ENCODE measurements at regions not wholly inside any gene's neighbourhood (a gene's known extent, or its start where the extent isn't known, plus 50 kb on each side); places are given as distances from the start of the nearest gene placed in this dataset.

DNA sequence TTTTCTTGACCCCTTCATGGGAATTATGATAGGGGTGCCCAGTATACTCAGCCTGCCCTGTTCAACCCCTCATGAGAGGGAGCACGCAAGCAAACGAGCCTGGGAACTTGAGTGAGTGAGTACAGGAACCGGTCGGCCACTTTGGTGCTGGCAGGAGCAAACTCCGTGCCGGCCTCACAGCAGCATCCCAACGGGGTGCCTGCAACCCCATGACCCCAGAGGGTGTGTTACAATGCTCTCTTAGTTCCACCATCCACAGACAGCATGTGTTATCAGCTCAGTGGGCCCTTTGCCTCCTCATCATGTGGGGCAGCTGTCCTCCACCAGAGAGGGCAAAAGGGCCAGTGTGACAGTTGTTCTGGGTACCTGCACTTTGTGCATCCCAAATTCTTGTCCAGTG is 289.8 kb downstream of the FRK start (continued):
- TF ChIP-seq, protein P1, sequence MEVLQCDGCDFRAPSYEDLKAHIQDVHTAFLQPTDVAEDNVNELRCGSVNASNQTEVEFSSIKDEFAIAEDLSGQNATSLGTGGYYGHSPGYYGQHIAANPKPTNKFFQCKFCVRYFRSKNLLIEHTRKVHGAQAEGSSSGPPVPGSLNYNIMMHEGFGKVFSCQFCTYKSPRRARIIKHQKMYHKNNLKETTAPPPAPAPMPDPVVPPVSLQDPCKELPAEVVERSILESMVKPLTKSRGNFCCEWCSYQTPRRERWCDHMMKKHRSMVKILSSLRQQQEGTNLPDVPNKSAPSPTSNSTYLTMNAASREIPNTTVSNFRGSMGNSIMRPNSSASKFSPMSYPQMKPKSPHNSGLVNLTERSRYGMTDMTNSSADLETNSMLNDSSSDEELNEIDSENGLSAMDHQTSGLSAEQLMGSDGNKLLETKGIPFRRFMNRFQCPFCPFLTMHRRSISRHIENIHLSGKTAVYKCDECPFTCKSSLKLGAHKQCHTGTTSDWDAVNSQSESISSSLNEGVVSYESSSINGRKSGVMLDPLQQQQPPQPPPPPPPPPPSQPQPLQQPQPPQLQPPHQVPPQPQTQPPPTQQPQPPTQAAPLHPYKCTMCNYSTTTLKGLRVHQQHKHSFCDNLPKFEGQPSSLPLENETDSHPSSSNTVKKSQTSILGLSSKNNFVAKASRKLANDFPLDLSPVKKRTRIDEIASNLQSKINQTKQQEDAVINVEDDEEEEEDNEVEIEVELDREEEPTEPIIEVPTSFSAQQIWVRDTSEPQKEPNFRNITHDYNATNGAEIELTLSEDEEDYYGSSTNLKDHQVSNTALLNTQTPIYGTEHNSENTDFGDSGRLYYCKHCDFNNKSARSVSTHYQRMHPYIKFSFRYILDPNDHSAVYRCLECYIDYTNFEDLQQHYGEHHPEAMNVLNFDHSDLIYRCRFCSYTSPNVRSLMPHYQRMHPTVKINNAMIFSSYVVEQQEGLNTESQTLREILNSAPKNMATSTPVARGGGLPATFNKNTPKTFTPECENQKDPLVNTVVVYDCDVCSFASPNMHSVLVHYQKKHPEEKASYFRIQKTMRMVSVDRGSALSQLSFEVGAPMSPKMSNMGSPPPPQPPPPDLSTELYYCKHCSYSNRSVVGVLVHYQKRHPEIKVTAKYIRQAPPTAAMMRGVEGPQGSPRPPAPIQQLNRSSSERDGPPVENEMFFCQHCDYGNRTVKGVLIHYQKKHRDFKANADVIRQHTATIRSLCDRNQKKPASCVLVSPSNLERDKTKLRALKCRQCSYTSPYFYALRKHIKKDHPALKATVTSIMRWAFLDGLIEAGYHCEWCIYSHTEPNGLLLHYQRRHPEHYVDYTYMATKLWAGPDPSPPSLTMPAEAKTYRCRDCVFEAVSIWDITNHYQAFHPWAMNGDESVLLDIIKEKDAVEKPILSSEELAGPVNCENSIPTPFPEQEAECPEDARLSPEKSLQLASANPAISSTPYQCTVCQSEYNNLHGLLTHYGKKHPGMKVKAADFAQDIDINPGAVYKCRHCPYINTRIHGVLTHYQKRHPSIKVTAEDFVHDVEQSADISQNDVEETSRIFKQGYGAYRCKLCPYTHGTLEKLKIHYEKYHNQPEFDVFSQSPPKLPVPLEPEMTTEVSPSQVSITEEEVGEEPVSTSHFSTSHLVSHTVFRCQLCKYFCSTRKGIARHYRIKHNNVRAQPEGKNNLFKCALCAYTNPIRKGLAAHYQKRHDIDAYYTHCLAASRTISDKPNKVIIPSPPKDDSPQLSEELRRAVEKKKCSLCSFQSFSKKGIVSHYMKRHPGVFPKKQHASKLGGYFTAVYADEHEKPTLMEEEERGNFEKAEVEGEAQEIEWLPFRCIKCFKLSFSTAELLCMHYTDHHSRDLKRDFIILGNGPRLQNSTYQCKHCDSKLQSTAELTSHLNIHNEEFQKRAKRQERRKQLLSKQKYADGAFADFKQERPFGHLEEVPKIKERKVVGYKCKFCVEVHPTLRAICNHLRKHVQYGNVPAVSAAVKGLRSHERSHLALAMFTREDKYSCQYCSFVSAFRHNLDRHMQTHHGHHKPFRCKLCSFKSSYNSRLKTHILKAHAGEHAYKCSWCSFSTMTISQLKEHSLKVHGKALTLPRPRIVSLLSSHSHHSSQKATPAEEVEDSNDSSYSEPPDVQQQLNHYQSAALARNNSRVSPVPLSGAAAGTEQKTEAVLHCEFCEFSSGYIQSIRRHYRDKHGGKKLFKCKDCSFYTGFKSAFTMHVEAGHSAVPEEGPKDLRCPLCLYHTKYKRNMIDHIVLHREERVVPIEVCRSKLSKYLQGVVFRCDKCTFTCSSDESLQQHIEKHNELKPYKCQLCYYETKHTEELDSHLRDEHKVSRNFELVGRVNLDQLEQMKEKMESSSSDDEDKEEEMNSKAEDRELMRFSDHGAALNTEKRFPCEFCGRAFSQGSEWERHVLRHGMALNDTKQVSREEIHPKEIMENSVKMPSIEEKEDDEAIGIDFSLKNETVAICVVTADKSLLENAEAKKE (CRISPR knock-in tag; IDR thresholded peaks at IDR 0.05), result no peak
- TF ChIP-seq REST (IDR thresholded peaks at IDR 0.05; ENCODE audit: unreplicated experiment), result no peak

GRCh38 chr6:115768500-115768899 is 292.2 kb downstream of the FRK start:
- H3K79me2 ChIP-seq (replicated peaks; ENCODE audit: insufficient read depth), result no peaks in the 10 kb centered on the region
- H3K9me3 Mint-ChIP-seq, result no peaks in the 10 kb centered on the region; the same call in 2 of the 3 replicates
- H3K4me1 ChIP-seq (ENCODE audit: insufficient read depth), result no peaks in the 10 kb centered on the region
- no peak overlapping the region for H3K27ac ChIP-seq (ENCODE audit: low read depth)
- H3K4me2 ChIP-seq, result no peak overlapping the region
- DNase-seq (ENCODE audit: low spot score), result no peak
- no peaks in the 10 kb centered on the region for H3K36me3 Mint-ChIP-seq (ENCODE audit: low read depth)
- no peaks in the 10 kb centered on the region for H3F3A ChIP-seq (replicated peaks; ENCODE audit: low read depth)
- H3K9me2 ChIP-seq (ENCODE audit: insufficient read depth), result no peaks in the 10 kb centered on the region
- no peak overlapping the region for H2AFZ ChIP-seq
- H3K4me3 Mint-ChIP-seq, result no peak overlapping the region
- no peaks in the 10 kb centered on the region for H4K20me1 ChIP-seq (replicated peaks; ENCODE audit: insufficient read depth)
- no peak for TF ChIP-seq EZH2 (IDR thresholded peaks at IDR 0.05; ENCODE audit: low read depth, unreplicated experiment)
- TF ChIP-seq STAT1 (IDR thresholded peaks at IDR 0.05; ENCODE audit: unreplicated experiment), result no peak
- no peaks in the 10 kb centered on the region for H3K4me1 Mint-ChIP-seq
- no peaks in the 10 kb centered on the region for H3K36me3 ChIP-seq (ENCODE audit: insufficient read depth)
- no peak for ATAC-seq
- H3K27me3 Mint-ChIP-seq (ENCODE audit: insufficient read depth, low read depth, poor library complexity), result peaks cover 3% of the 10 kb centered on the region
- H3K27ac Mint-ChIP-seq, result no peak overlapping the region
- H3K27me3 ChIP-seq (ENCODE audit: insufficient read depth), result no peaks in the 10 kb centered on the region
- H3K4me3 ChIP-seq, result no peak overlapping the region

Measured in GM23338 (cell line).